Skeletal muscle satellite cell (primary cell): ENCODE measurements at regions not wholly inside any gene's neighbourhood (a gene's known extent, or its start where the extent isn't known, plus 50 kb on each side); places are given as distances from the start of the nearest gene placed in this dataset.
"Not testable (repeated sequence)": the region's sequence is repeated elsewhere in the genome, so short reads cannot be mapped to it uniquely, and the experiment has no call there.

Source experiments
- H3K27me3 ChIP-seq: 2 replicates; pipeline ENCODE4 v1.7.0; 2013; ENCODE audit warnings: low read length; ENCODE audit not compliant: control insufficient read depth, insufficient read depth
- H3K36me3 ChIP-seq: 2 replicates; pipeline ENCODE4 v1.7.0; 2013; ENCODE audit warnings: mild to moderate bottlenecking, control low read depth, low read length; ENCODE audit not compliant: insufficient read depth
- H3K4me1 ChIP-seq: 2 replicates; pipeline ENCODE4 v1.7.0; 2013; ENCODE audit warnings: low read length; ENCODE audit not compliant: control insufficient read depth, insufficient read depth
- H3K4me2 ChIP-seq: 2 replicates; pipeline ENCODE4 v1.7.0; 2013; ENCODE audit warnings: mild to moderate bottlenecking, low read length
- H3K4me3 ChIP-seq: 2 replicates; pipeline ENCODE4 v1.7.0; 2013; ENCODE audit warnings: low read length
- H3K9ac ChIP-seq: 2 replicates; pipeline ENCODE4 v1.7.0; 2013; ENCODE audit warnings: mild to moderate bottlenecking, low read depth, low read length, moderate library complexity
- H3K9me3 ChIP-seq: replicated peaks from 2 replicates; pipeline ENCODE4 v1.7.0; 2013; ENCODE audit warnings: mild to moderate bottlenecking, control low read depth, low read length

GRCh38 chr10:60480865-60481563, 91.3 kb upstream of the ANK3 start:
- Histone ChIP-seq H3K9me3 (no peaks in the 10 kb centered on the region), H3K36me3 (no peaks in the 10 kb centered on the region), H3K9ac (no peak overlapping the region), H3K4me1 (peaks cover 34% of the 10 kb centered on the region), H3K4me3 (no peak overlapping the region), H3K4me2 (peak overlapping the region; percentile 57), H3K27me3 (no peaks in the 10 kb centered on the region)

DNA sequence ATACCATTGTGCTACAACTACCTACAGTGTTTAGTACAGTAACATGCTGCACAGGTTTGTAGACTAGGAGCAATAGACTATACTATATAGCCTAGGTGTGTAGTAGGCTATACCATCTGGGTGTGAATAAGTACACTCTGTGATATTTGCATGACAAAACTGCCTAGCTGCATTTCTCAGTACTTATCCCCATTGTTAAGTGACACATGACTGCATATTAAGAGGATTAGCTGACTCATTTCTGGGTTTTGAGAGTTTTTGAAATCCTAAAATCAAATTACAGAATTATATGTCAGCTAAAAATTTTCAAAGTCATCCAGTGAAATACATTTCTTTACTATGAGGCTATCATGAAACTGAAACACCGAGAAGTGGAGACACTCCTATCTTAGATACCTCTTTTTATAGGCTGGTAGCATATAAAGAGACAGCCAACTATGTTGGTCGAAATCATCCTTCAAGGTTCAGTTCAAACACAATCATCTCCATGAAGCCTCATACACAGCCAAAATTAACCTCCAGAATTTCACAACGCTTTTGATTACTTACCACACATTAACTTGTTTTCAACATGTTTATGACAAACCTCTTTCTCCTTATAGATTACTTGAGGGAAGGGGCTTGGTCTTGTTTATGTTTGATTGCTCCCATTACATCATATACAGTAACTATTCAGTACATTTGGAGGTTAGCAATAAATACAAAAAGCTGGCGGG, 89.8 kb upstream of the ANK3 start:
- Histone ChIP-seq H3K36me3 (no peaks in the 10 kb centered on the region), H3K9ac (no peak overlapping the region), H3K4me2 (peak overlapping the region; percentile 18), H3K4me3 (no peak overlapping the region), H3K4me1 (peaks cover 34% of the 10 kb centered on the region), H3K27me3 (no peaks in the 10 kb centered on the region), H3K9me3 (no peaks in the 10 kb centered on the region)

- peaks cover 35% of the 10 kb centered on the region for H3K4me1 ChIP-seq
Observed at GRCh38 chr10:60476451-60476850, 86.8 kb upstream of the ANK3 start.

GRCh38 chr10:60473557-60473956, 83.9 kb upstream of the ANK3 start:
- H3K9me3 ChIP-seq, result no peaks in the 10 kb centered on the region
- no peaks in the 10 kb centered on the region for H3K36me3 ChIP-seq
- no peak overlapping the region for H3K4me3 ChIP-seq

More at GRCh38 chr10:60476451-60476850, 86.8 kb upstream of the ANK3 start:
- Histone ChIP-seq H3K27me3 (no peaks in the 10 kb centered on the region), H3K4me3 (no peak overlapping the region), H3K9ac (no peak overlapping the region), H3K9me3 (no peaks in the 10 kb centered on the region), H3K4me2 (no peak overlapping the region), H3K36me3 (no peaks in the 10 kb centered on the region)

DNA sequence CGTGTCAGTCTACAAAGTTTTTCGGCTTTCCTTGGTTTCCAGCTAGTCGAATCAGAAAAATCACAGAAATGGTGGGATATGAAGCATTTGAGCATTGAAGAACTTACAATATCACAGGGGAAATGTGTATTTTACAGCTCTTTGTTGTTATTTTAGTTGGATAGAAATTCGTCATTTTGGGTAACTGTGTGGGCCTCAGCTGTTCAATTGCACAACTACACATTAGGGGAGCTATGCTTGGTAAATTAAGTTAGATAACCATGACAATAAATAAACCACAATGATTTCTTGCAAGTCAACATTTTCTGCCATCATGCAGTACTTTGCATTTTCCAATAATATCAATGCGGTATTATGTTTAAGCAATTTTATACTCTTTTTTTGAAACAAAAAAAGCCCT, 80.4 kb upstream of the ANK3 start:
- peaks cover 43% of the 10 kb centered on the region for H3K4me1 ChIP-seq
- H3K4me3 ChIP-seq, result no peak overlapping the region
- H3K27me3 ChIP-seq, result no peaks in the 10 kb centered on the region
- H3K9me3 ChIP-seq, result no peaks in the 10 kb centered on the region
- no peaks in the 10 kb centered on the region for H3K36me3 ChIP-seq
- no peak overlapping the region for H3K9ac ChIP-seq
- peak overlapping the region; percentile 35 for H3K4me2 ChIP-seq

More at GRCh38 chr10:60473557-60473956, 83.9 kb upstream of the ANK3 start:
- H3K4me2 ChIP-seq, result no peak overlapping the region
- H3K9ac ChIP-seq, result no peak overlapping the region
- no peaks in the 10 kb centered on the region for H3K27me3 ChIP-seq
- peaks cover 22% of the 10 kb centered on the region for H3K4me1 ChIP-seq

DNA sequence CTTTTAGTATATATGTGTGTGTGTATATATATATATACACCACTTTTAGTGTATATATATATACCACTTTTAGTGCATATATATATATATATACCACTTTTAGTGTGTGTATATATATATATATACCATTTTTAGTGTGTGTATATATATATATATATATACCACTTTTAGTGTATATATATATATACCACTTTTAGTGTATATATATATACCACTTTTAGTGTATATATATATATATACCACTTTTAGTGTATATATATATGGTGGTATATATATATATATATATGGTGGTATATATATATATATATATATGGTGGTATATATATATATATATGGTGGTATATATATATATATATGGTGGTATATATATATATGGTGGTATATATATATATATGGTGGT, 79.5 kb upstream of the ANK3 start:
- not testable (repeated sequence) for H3K9me3 ChIP-seq, H3K4me2 ChIP-seq, H3K4me3 ChIP-seq, H3K27me3 ChIP-seq, H3K9ac ChIP-seq, H3K36me3 ChIP-seq
- peaks cover 46% of the 10 kb centered on the region for H3K4me1 ChIP-seq

DNA sequence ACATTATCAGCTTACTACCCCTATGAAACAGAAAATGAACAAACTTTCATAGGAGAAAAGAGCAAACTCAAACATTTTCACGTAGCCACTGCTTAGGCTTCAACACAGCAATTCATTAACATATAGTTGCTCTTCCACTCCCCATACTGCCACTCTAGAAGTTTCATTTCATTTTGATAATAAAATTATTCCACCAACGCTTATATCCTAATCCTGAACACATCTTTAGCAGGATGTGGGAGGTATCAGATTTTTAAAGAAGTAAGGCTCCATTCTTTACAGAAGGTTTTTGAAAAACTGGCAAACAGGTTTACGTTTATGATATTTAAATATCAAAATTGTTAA, 77.5 kb upstream of the ANK3 start:
- no peaks in the 10 kb centered on the region for H3K27me3 ChIP-seq
- no peaks in the 10 kb centered on the region for H3K36me3 ChIP-seq
- H3K4me2 ChIP-seq, result peak overlapping the region; percentile 75
- H3K4me1 ChIP-seq, result peaks cover 40% of the 10 kb centered on the region
- H3K9ac ChIP-seq, result peak overlapping the region; percentile 31
- H3K9me3 ChIP-seq, result no peaks in the 10 kb centered on the region
- peak overlapping the region; percentile 25 for H3K4me3 ChIP-seq

DNA sequence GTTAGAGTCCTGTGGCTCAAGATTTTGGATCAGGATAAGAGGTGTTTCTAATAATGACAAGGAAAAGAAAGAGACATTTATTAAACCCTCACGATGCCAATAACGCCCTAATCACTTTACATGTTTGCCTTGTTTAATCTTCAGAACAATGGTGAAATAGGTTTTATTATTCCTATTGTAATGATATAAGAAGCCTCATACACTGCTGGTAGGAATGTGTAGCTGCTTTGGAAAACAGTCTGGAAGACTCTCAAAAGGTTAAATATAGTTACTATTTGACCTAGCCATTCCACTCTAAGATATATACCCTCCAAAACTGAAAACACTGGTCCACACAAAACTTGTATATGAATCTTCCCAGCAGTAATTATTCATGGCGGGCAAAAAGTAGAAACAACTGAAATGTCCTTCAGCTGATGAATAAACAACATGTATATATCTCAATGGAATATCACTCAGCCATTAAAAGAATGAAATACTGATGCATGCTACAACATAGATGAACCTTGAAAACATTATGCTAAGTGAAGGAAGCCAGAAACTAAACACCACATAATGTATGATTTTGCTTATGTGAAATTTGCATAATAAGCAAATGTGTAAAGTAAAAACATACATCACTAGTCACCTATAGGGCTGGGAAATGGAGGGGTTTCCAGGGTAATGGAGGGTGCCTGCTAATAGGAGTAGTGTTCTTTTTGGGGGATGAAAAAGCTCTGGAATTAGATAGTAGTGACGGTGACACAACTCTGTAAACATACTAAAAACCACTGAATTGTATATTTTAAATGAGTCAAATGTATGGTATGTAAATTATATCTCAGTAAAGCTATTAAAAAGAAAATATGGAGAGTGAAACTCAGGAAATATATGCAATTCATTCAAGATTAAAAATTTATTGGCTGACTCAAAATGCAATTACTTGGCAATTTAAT, 76.9 kb upstream of the ANK3 start:
- H3K27me3 ChIP-seq, result no peaks in the 10 kb centered on the region
- H3K9ac ChIP-seq, result peak overlapping the region; percentile 31
- H3K4me2 ChIP-seq, result peak overlapping the region; percentile 75
- H3K9me3 ChIP-seq, result no peaks in the 10 kb centered on the region
- no peaks in the 10 kb centered on the region for H3K36me3 ChIP-seq
- peak overlapping the region; percentile 25 for H3K4me3 ChIP-seq
- peaks cover 40% of the 10 kb centered on the region for H3K4me1 ChIP-seq

DNA sequence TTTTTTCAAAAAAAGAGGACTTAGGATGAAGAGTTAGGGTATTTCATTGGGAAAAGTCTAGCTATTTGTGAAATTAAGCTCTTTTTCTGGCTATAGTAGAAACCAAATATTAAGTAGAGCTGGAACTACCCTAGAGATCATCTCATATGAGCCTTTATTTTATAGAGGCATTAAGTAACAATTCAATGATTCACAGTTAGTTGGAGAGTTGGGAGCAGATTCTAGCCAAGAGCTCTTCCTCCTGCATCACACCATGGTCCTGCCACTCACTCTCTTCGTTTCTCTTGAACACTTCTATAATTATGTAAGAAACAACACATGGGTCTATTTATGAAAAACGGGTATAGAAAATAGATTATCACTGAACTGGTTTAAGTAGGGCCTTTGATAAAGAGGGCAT, 76.1 kb upstream of the ANK3 start:
- Histone ChIP-seq H3K9ac (no peak overlapping the region), H3K4me1 (peaks cover 40% of the 10 kb centered on the region), H3K27me3 (no peaks in the 10 kb centered on the region), H3K9me3 (no peaks in the 10 kb centered on the region), H3K4me3 (no peak overlapping the region), H3K36me3 (no peaks in the 10 kb centered on the region), H3K4me2 (peak overlapping the region; percentile 75)

GRCh38 chr10:60464659-60465058, 75.0 kb upstream of the ANK3 start:
- H3K36me3 ChIP-seq, result no peaks in the 10 kb centered on the region
- no peak overlapping the region for H3K4me2 ChIP-seq
- H3K9me3 ChIP-seq, result no peaks in the 10 kb centered on the region
- H3K4me1 ChIP-seq, result peaks cover 30% of the 10 kb centered on the region
- H3K4me3 ChIP-seq, result no peak overlapping the region
- H3K27me3 ChIP-seq, result no peaks in the 10 kb centered on the region
- H3K9ac ChIP-seq, result no peak overlapping the region

DNA sequence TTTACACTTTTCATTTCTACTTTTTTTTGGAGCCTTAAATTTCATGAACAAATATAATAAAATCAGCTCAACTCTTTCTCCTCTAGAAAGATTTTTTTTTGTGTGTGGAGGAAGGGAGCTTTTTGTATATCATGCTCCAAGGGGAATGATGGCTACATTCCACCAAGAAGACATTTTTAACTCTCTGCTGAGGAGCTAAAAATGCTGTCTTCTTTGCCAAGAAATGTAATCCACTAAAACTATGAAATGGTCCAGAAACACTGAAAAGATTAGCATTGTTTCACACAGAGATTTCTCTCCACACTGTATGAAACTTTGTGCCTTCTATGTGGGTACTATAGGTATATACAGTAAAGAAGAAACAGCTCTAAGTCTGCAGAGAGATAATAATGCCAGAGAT, 74.1 kb upstream of the ANK3 start:
- H3K27me3 ChIP-seq, result no peaks in the 10 kb centered on the region
- no peaks in the 10 kb centered on the region for H3K36me3 ChIP-seq
- no peak overlapping the region for H3K4me3 ChIP-seq
- H3K9ac ChIP-seq, result no peak overlapping the region
- H3K9me3 ChIP-seq, result no peaks in the 10 kb centered on the region
- H3K4me1 ChIP-seq, result peaks cover 29% of the 10 kb centered on the region
- H3K4me2 ChIP-seq, result no peak overlapping the region
